IMR-90 (cell line): ENCODE measurements at regions not wholly inside any gene's neighbourhood (a gene's known extent, or its start where the extent isn't known, plus 50 kb on each side); places are given as distances from the start of the nearest gene placed in this dataset.

ENCODE experiments used
- POLR2A ChIP-seq: IDR thresholded peaks from 2 replicates; pipeline ENCODE4 v1.6.1; 2012; ENCODE audit warnings: mild to moderate bottlenecking, low read depth, low read length
- RAD21 ChIP-seq: IDR thresholded peaks from 2 replicates; pipeline ENCODE4 v1.6.1; 2012; ENCODE audit warnings: low read length, improper control_type of control experiment
- SMC3 ChIP-seq: fragments of 150-350 bp; IDR thresholded peaks from 2 replicates; pipeline ENCODE4 v1.6.1; 2016; ENCODE audit warnings: low read depth, mild to moderate bottlenecking, antibody characterized with exemption, low read length, moderate library complexity

DNA sequence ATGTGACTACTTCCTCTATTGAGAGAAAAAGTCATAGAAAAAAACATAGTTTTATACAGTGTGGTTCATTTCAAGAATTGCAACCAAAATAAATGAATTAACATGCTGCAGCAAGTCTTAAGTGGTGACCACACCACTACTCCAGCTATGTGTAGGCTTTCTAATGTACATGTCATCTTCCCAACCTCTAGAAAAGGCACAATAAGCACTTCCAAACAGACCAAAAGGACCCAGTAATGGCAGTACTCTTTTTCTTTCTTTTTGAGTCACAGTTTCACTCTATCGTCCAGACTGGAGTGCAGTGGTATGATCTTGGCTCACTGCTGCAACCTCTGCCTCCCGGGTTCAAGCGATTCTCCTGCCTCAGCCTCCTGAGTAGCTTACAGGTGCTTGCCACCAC, 219.3 kb upstream of the KBTBD8 start:
- TF ChIP-seq POLR2A, result no peak
- no peak for TF ChIP-seq RAD21
- TF ChIP-seq SMC3, result no peak
